Choroid plexus epithelial cell (primary cell): ENCODE measurements at regions not wholly inside any gene's neighbourhood (a gene's known extent, or its start where the extent isn't known, plus 50 kb on each side); places are given as distances from the start of the nearest gene placed in this dataset.
"Not testable (repeated sequence)": the region's sequence is repeated elsewhere in the genome, so short reads cannot be mapped to it uniquely, and the experiment has no call there.

Experiments used
- DNase-seq: peaks from one replicate; pipeline ENCODE4 v3.0.0-alpha.2; 2010; ENCODE audit warnings: low read depth
- H3K4me3 ChIP-seq: 2 replicates; pipeline ENCODE4 v1.5.1; 2011; ENCODE audit warnings: low read depth, mild to moderate bottlenecking, control low read depth, low read length, moderate library complexity
- TF ChIP-seq, protein P1 (sequence below): conservative IDR thresholded peaks from 2 replicates; pipeline ENCODE4 v1.5.1; 2011; ENCODE audit warnings: low read depth, mild to moderate bottlenecking, control low read depth, inconsistent platforms, low read length, moderate library complexity

DNA sequence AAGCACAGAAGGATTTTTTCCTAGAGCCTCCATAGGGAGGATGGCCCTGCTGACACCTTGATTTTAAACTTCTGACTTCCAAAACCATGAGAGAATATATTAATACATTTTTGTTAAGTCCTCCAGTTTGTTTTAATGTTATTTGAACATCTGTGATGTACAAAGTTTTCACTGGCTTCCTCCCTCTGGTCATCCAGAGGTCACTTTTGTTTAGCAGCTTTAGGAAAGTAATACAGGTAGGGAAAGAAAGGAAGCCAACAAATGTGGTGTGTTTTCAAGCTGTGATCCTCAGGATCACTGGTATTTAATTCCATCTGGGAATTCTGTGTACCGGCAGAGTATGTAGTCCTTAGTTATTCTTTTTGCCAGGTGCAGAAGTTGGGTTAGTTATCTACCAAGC lies 488.8 kb upstream of the ATXN8OS start:
- DNase-seq = no peak
- H3K4me3 ChIP-seq = no peak overlapping the region
- TF ChIP-seq, protein P1, sequence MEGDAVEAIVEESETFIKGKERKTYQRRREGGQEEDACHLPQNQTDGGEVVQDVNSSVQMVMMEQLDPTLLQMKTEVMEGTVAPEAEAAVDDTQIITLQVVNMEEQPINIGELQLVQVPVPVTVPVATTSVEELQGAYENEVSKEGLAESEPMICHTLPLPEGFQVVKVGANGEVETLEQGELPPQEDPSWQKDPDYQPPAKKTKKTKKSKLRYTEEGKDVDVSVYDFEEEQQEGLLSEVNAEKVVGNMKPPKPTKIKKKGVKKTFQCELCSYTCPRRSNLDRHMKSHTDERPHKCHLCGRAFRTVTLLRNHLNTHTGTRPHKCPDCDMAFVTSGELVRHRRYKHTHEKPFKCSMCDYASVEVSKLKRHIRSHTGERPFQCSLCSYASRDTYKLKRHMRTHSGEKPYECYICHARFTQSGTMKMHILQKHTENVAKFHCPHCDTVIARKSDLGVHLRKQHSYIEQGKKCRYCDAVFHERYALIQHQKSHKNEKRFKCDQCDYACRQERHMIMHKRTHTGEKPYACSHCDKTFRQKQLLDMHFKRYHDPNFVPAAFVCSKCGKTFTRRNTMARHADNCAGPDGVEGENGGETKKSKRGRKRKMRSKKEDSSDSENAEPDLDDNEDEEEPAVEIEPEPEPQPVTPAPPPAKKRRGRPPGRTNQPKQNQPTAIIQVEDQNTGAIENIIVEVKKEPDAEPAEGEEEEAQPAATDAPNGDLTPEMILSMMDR = no peak

DNA sequence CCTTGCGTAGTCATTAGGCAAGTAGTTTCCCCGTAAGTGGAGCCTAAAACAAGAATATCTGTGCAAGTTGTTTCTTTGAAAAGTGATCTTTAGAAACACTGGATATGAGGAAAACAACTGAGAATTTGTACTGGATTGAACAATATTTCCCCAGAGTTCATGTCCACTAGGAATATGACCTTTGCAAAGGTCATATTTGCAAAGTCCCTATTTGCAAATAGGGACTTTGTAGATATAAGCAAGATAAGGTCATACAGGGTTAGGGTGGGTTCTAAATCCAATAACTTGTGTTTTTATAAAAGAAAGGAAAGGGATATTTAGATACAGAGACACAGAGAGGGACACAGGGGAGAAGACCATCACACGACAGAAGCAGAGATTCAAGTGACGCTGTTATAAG lies 489.2 kb upstream of the ATXN8OS start:
- DNase-seq = no peak
- TF ChIP-seq, protein P1 = no peak
- H3K4me3 ChIP-seq = no peak overlapping the region

DNA sequence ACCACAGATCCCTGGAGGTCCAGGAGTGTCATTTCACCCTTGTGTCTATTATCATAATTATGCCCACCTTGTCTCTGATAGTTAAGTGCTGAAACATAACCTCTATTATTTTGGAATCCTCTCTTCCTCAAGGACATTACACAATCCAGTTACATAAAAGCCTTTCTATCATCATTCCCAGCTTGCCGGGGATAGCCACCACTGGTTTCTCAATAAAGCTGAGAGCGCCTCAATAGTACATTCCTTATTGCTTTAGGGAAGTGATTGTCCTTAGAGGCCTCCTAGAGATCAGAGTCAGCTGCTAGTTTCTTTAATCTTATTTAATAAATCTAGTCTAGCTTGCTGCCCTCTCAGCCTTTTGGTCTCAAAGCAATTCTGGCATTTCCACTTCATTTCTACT lies 490.0 kb upstream of the ATXN8OS start:
- TF ChIP-seq, protein P1 = no peak
- DNase-seq = no peak
- no peak overlapping the region for H3K4me3 ChIP-seq

DNA sequence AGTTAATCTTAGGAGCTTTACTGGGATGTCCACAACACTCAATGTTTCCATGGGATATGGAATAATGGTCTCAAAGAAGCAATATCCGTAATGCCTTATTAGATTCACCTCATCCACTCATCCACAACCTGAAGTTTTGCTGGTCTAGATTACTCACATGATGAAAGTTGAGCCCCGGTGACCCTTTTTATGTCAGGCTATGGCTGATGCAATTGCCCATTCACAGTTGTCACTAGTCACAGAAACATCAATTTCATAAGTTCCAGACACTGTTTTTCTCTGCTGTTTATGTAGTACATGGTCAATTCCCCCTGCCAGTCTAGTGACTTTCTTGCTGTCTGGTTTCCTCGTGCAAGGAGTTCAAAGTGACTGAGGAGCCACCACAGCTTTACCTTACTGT lies 491.2 kb upstream of the ATXN8OS start:
- no peak overlapping the region for H3K4me3 ChIP-seq
- TF ChIP-seq, protein P1 = no peak
- DNase-seq = no peak

DNA sequence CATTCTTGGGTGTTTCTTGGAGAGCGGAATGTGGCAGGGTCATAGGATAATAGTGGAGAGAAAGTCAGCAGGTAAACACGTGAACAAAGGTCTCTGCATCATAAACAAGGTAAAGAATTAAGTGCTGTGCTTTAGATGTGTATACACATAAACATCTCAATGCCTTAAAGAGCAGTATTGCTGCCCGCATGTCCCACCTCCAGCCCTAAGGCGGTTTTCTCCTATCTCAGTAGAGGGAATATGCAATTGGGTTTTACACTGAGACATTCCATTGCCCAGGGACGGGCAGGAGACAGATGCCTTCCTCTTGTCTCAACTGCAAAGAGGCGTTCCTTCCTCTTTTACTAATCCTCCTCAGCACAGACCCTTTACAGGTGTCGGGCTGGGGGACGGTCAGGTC lies 492.6 kb upstream of the ATXN8OS start:
- DNase-seq, H3K4me3 ChIP-seq: not testable (repeated sequence)

DNA sequence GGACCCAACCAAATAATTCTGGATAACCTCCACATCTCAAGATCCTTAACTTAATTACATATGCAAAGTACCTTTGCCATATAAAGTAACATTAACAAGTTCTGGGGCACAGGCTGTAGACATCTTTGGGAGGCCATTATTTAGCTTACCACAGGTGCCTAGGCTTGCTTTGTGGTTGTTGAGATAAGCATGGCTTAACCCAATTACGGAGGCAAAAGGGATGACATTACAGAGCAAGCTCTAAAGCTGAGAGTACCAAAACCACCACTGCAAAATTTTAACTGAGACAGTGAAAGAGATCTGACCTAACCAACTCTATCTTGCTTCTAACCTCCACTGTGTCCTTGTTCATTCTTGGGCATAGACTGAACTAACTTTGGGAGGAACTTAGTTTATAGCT lies 502.9 kb upstream of the ATXN8OS start:
- DNase-seq = no peak
- no peak overlapping the region for H3K4me3 ChIP-seq
- TF ChIP-seq, protein P1 = no peak

DNA sequence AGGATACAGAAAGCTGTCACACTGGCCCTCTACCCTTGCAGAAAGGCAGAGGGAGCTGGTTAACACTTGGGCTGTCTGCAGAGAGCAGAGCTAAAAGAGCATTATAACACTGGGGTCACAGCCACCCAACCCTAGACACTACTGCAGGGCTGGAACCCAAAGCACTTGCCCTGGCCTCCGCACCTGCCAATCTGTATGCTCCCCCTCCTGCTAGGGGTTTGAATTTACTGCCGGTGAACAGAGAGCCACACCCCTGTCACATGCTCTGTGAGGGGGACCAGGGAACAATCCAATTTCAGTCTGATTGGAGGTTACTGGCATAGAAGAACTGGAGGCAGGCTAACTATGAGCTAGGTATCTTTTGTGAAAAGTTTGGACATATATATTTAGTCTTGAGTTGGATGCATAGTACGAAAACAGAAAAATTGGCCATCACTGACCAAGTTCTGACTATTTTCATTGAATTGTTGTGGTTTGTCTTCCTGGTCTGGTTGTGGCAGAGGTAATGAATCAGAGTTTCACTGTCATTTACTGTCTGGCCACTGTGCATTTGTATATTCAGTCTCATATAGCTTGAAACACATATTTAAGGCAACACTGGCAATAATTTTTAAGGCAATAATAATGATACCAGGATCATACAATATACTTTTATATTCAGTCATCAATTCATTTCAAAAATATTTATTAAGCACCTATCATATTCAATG lies 504.3 kb upstream of the ATXN8OS start:
- H3K4me3 ChIP-seq = no peak overlapping the region
- TF ChIP-seq, protein P1 = no peak
- DNase-seq = no peak

DNA sequence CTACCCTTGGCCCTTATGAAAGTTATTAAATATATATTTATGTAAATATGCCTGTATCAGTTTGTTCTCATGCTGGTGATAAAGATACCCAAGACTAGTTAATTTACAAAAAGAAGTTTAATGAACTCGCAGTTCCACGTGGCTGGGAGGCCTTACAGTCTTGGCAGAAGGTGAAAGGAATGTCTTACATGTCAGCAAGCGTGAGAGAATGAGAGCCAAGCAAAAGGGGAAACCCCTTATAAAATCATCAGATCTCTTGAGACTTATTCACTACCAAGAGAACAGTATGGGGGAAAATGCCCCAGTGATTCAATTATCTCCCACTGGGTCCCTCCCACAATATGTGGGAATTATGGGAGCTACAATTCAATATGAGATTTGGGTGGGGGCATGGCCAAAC lies 506.0 kb upstream of the ATXN8OS start:
- no peak overlapping the region for H3K4me3 ChIP-seq
- no peak for DNase-seq
- TF ChIP-seq, protein P1 = no peak
